ENCODE measurements at regions not wholly inside any gene's neighbourhood (a gene's known extent, or its start where the extent isn't known, plus 50 kb on each side); places are given as distances from the start of the nearest gene placed in this dataset.

- no peak overlapping the region for H3K27ac Mint-ChIP-seq
- H3K9me3 ChIP-seq (ENCODE audit: low read depth) = no peaks in the 10 kb centered on the region
- no peaks in the 10 kb centered on the region for H3K36me3 Mint-ChIP-seq
- peaks cover 50% of the 10 kb centered on the region for H3K27me3 ChIP-seq
- H2AFZ ChIP-seq (replicated peaks) = peak overlapping the region; percentile 2
- H3K9ac ChIP-seq = no peak overlapping the region
- H3F3A ChIP-seq (ENCODE audit: low read depth) = peaks cover 38% of the 10 kb centered on the region
- H3K4me1 Mint-ChIP-seq = peaks cover 38% of the 10 kb centered on the region
- H3K4me3 Mint-ChIP-seq = no peak overlapping the region
- H3K9me3 Mint-ChIP-seq = peaks cover 2% of the 10 kb centered on the region
- H3K4me2 ChIP-seq = peak overlapping the region; percentile 46
- TF ChIP-seq EZH2 (IDR thresholded peaks at IDR 0.05) = no peak
- no peak for TF ChIP-seq EZH2phosphoT487 (IDR thresholded peaks at IDR 0.05)
- TF ChIP-seq CTCF (IDR thresholded peaks at IDR 0.05) = no peak
- H3K36me3 ChIP-seq = no peaks in the 10 kb centered on the region
- H3K79me2 ChIP-seq (ENCODE audit: low read depth) = no peaks in the 10 kb centered on the region
- H3K4me3 ChIP-seq = no peak overlapping the region
- peaks cover 55% of the 10 kb centered on the region for H3K4me1 ChIP-seq
- no peak for DNase-seq (ENCODE audit: low spot score)
- H4K20me1 ChIP-seq (ENCODE audit: low read depth) = no peaks in the 10 kb centered on the region
- H3K27me3 Mint-ChIP-seq (ENCODE audit: insufficient read depth, low read depth) = peaks cover 2% of the 10 kb centered on the region
- H3K27ac ChIP-seq = no peak overlapping the region
These were observed 379.8 kb downstream of the SIPA1L2 start for GRCh38 chr1:232249861-232250777.

GRCh38 chr1:232249339-232249738 lies 380.6 kb downstream of the SIPA1L2 start:
- peaks cover 2% of the 10 kb centered on the region for H3K27me3 Mint-ChIP-seq (ENCODE audit: insufficient read depth, low read depth)
- H3K4me1 ChIP-seq = peaks cover 58% of the 10 kb centered on the region
- peaks cover 42% of the 10 kb centered on the region for H3K27me3 ChIP-seq
- TF ChIP-seq EZH2 (IDR thresholded peaks at IDR 0.05) = no peak
- no peak for TF ChIP-seq CTCF (IDR thresholded peaks at IDR 0.05)
- TF ChIP-seq EZH2phosphoT487 (IDR thresholded peaks at IDR 0.05) = no peak
- peaks cover 38% of the 10 kb centered on the region for H3F3A ChIP-seq (ENCODE audit: low read depth)
- no peak overlapping the region for H3K9ac ChIP-seq
- H3K9me3 Mint-ChIP-seq = peaks cover 2% of the 10 kb centered on the region
- DNase-seq (ENCODE audit: low spot score) = no peak
- H3K36me3 ChIP-seq = no peaks in the 10 kb centered on the region
- H3K4me2 ChIP-seq = peak overlapping the region; percentile 46
- no peak overlapping the region for H3K27ac ChIP-seq
- H3K4me3 Mint-ChIP-seq = no peak overlapping the region
- H3K79me2 ChIP-seq (ENCODE audit: low read depth) = no peaks in the 10 kb centered on the region
- no peak overlapping the region for H3K4me3 ChIP-seq
- no peaks in the 10 kb centered on the region for H3K9me3 ChIP-seq (ENCODE audit: low read depth)
- no peaks in the 10 kb centered on the region for H4K20me1 ChIP-seq (ENCODE audit: low read depth)
- peak overlapping the region; percentile 2 for H2AFZ ChIP-seq (replicated peaks)
- no peaks in the 10 kb centered on the region for H3K36me3 Mint-ChIP-seq
- no peak overlapping the region for H3K27ac Mint-ChIP-seq
- peaks cover 38% of the 10 kb centered on the region for H3K4me1 Mint-ChIP-seq

GRCh38 chr1:232248276-232248820 lies 381.6 kb downstream of the SIPA1L2 start:
- no peak overlapping the region for H3K4me2 ChIP-seq
- H3K9me3 ChIP-seq (ENCODE audit: low read depth) = no peaks in the 10 kb centered on the region
- H3K4me1 ChIP-seq = peaks cover 60% of the 10 kb centered on the region
- peaks cover 38% of the 10 kb centered on the region for H3F3A ChIP-seq (ENCODE audit: low read depth)
- no peak overlapping the region for H3K9ac ChIP-seq
- no peak overlapping the region for H2AFZ ChIP-seq (replicated peaks)
- no peaks in the 10 kb centered on the region for H4K20me1 ChIP-seq (ENCODE audit: low read depth)
- no peaks in the 10 kb centered on the region for H3K36me3 ChIP-seq
- H3K27me3 Mint-ChIP-seq (ENCODE audit: insufficient read depth, low read depth) = peaks cover 2% of the 10 kb centered on the region
- H3K4me3 Mint-ChIP-seq = no peak overlapping the region
- peaks cover 7% of the 10 kb centered on the region for H3K9me3 Mint-ChIP-seq
- no peak overlapping the region for H3K27ac Mint-ChIP-seq
- peaks cover 32% of the 10 kb centered on the region for H3K27me3 ChIP-seq
- H3K79me2 ChIP-seq (ENCODE audit: low read depth) = no peaks in the 10 kb centered on the region
- H3K27ac ChIP-seq = no peak overlapping the region
- no peaks in the 10 kb centered on the region for H3K36me3 Mint-ChIP-seq
- no peak for TF ChIP-seq EZH2phosphoT487 (IDR thresholded peaks at IDR 0.05)
- TF ChIP-seq EZH2 (IDR thresholded peaks at IDR 0.05) = no peak
- no peak for TF ChIP-seq CTCF (IDR thresholded peaks at IDR 0.05)
- no peak for DNase-seq (ENCODE audit: low spot score)
- H3K4me3 ChIP-seq = no peak overlapping the region
- peaks cover 38% of the 10 kb centered on the region for H3K4me1 Mint-ChIP-seq
